ENCODE measurements at regions not wholly inside any gene's neighbourhood (a gene's known extent, or its start where the extent isn't known, plus 50 kb on each side); places are given as distances from the start of the nearest gene placed in this dataset.

DNA sequence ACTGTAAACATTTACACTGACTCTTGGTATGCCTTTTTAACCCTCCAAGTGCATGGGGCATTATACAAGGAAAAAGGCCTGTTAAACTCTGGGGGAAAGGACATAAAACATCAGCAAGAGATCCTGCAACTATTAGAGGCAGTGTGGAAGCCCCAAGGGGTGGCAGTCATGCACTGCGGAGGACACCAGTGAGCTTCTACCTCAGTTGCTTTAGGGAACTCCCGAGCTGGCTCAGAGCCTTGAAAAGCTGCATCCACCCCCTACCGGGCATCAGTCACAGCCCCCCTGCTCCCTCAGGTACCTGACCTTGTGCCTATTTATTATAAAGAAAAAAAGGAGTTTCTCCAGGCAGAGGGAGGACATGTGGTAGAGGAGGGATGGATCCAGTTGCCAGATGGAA is 695.6 kb upstream of the LMO3 start:
- FAIRE-seq (no peak), DNase-seq (ENCODE audit: low read depth in 1 of 2, low spot score in 1 of 2) (no peak), ATAC-seq (no peak)
- H3K4me3 ChIP-seq, result no peak overlapping the region
- ChIA-PET POLR2A (no interaction called here), CTCF (interaction anchor here (0.6 to 1.6 kb wide), 3 partner anchors 23 to 288 kb away, joined by 3 to 4 read pairs (median 4); no protein-coding TSS in a partner anchor)
- peaks cover 29% of the 10 kb centered on the region for H3K4me1 ChIP-seq
- H3K9me3 ChIP-seq, result peaks cover 9% of the 10 kb centered on the region; the same call in 2 of the 3 replicates
- WGBS (ENCODE audit: missing lambda C conversion rate), result 48% methylated on average over 3 of the region's 3 CpGs
- H3K4me2 ChIP-seq, result no peak overlapping the region
- H3K27ac ChIP-seq, result peak overlapping the region in 1 of 2 experiments; percentile 88; a peak in 2 of 6 replicates
- TF ChIP-seq HOXA7 (CRISPR knock-in tag; IDR thresholded peaks at IDR 0.05), result no peak
- TF ChIP-seq RAD21 (conservative IDR thresholded peaks at IDR 0.05 in 1 of 2, IDR thresholded peaks at IDR 0.05 in 1 of 2), result peak; percentile 38 to 41; a peak in 3 of 5 replicates

DNA sequence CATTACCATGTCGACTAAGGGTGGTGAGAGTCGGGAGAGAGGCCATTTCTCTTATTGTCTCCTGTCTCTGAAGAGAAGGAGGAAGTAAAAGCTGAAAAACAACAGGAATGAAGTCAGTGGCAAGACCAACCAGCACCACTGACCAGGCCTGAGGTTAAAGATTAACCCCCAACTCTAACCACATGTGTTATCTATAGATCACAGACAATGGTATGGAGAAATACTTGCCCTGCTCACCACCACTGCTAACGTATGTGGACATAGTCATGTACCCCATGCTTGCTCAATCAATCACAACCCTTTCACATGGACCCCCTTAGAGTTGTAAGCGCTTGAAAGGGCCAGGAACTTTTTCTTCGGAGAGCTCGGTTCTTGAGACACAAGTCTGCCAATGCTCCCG is 690.9 kb upstream of the LMO3 start:
- Histone ChIP-seq H3K9me3 (peaks cover 11% of the 10 kb centered on the region; the same call in 1 of the 3 replicates), H3K4me2 (no peak overlapping the region), H3K4me3 (no peak overlapping the region), H3K4me1 (0 out of 3 replicates have a peak, but pooled peaks cover 6% of the 10 kb centered on the region), H3K27ac (0 out of 6 replicates have a peak overlapping the region, but pooled peaks of 1 of the 2 experiments have one; percentile 9)
- DNase-seq (ENCODE audit: low read depth in 1 of 2, low spot score in 1 of 2), result no peak
- FAIRE-seq, result no peak
- TF ChIP-seq, protein P1, sequence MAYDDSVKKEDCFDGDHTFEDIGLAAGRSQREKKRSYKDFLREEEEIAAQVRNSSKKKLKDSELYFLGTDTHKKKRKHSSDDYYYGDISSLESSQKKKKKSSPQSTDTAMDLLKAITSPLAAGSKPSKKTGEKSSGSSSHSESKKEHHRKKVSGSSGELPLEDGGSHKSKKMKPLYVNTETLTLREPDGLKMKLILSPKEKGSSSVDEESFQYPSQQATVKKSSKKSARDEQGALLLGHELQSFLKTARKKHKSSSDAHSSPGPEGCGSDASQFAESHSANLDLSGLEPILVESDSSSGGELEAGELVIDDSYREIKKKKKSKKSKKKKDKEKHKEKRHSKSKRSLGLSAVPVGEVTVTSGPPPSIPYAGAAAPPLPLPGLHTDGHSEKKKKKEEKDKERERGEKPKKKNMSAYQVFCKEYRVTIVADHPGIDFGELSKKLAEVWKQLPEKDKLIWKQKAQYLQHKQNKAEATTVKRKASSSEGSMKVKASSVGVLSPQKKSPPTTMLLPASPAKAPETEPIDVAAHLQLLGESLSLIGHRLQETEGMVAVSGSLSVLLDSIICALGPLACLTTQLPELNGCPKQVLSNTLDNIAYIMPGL (CRISPR knock-in tag; IDR thresholded peaks at IDR 0.05; ENCODE audit: borderline replicate concordance), result no peak
- TF ChIP-seq HDAC2 (IDR thresholded peaks at IDR 0.05) (no peak), POLR2A (IDR thresholded peaks at IDR 0.05; ENCODE audit: low read length) (no peak), RFX5 (IDR thresholded peaks at IDR 0.05) (no peak), ZFP36 (IDR thresholded peaks at IDR 0.05; ENCODE audit: borderline replicate concordance, partially characterized antibody) (no peak), JUN (IDR thresholded peaks at IDR 0.05) (no peak), RCOR1 (IDR thresholded peaks at IDR 0.05; ENCODE audit: low read depth, low read length) (no peak), EHMT2 (IDR thresholded peaks at IDR 0.05; ENCODE audit: low read depth) (no peak), GATA3 (IDR thresholded peaks at IDR 0.05; ENCODE audit: borderline replicate concordance) (no peak), NFE2L2 (conservative IDR thresholded peaks at IDR 0.05; ENCODE audit: low read length) (no peak), MYC (IDR thresholded peaks at IDR 0.05; ENCODE audit: borderline replicate concordance, low read length) (no peak), CBX2 (IDR thresholded peaks at IDR 0.05; ENCODE audit: borderline replicate concordance, low read depth) (no peak), FOSB (CRISPR knock-in tag; IDR thresholded peaks at IDR 0.05) (no peak), ZNF302 (CRISPR knock-in tag; IDR thresholded peaks at IDR 0.05) (no peak), HOXB13 (CRISPR knock-in tag; IDR thresholded peaks at IDR 0.05; ENCODE audit: low read depth) (no peak), HOXA7 (CRISPR knock-in tag; IDR thresholded peaks at IDR 0.05) (no peak)
- TF ChIP-seq, protein P2, sequence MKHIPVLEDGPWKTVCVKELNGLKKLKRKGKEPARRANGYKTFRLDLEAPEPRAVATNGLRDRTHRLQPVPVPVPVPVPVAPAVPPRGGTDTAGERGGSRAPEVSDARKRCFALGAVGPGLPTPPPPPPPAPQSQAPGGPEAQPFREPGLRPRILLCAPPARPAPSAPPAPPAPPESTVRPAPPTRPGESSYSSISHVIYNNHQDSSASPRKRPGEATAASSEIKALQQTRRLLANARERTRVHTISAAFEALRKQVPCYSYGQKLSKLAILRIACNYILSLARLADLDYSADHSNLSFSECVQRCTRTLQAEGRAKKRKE (CRISPR knock-in tag; IDR thresholded peaks at IDR 0.05; ENCODE audit: low read depth), result no peak
- no peak for ATAC-seq
- WGBS (ENCODE audit: missing lambda C conversion rate), result 79% methylated on average over 7 of the region's 7 CpGs
- ChIA-PET POLR2A (no interaction called here), CTCF (no interaction called here)

DNA sequence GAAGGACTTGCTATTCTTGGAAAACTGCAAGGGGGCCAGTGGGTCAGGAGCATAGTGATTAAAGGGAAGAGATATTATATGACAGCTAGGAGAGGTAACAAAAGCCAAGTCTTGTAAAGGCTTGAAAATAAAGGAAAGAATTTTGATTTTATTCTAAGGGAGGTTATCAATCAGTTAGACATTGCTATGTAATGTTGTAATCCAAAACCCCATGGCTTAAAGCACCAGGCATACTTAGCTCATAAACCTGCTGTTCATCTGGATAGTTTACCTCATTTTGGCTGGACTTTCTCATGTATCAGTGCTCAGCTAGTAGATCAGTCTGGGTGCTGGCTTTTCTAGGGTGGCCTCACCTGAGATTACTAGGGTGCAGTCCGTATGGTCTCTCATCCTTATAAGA is 680.9 kb upstream of the LMO3 start:
- ChIA-PET CTCF (interaction anchor here (1.4 kb wide), 1 partner anchor 17 kb away, joined by 6 read pairs; no protein-coding TSS in a partner anchor), POLR2A (no interaction called here)
- FAIRE-seq (no peak), ATAC-seq (no peak), DNase-seq (ENCODE audit: low read depth in 1 of 2, low spot score in 1 of 2) (no peak)
- peaks cover 11% of the 10 kb centered on the region; the same call in 1 of the 3 replicates for H3K9me3 ChIP-seq
- H3K4me1 ChIP-seq, result peaks cover 11% of the 10 kb centered on the region; the same call in 2 of the 3 replicates
- 77% methylated on average over 1 of the region's 1 CpG for WGBS (ENCODE audit: missing lambda C conversion rate)
- H3K27ac ChIP-seq, result no peak overlapping the region
- TF ChIP-seq RCOR1 (IDR thresholded peaks at IDR 0.05; ENCODE audit: low read depth, low read length) (no peak), HOXB5 (CRISPR knock-in tag; IDR thresholded peaks at IDR 0.05) (no peak), CBX8 (IDR thresholded peaks at IDR 0.05) (no peak), CEBPB (IDR thresholded peaks at IDR 0.05) (no peak), GATA3 (IDR thresholded peaks at IDR 0.05; ENCODE audit: borderline replicate concordance) (no peak), FOXS1 (CRISPR knock-in tag; IDR thresholded peaks at IDR 0.05) (no peak), JUNB (IDR thresholded peaks at IDR 0.05) (no peak), ZSCAN20 (CRISPR knock-in tag; IDR thresholded peaks at IDR 0.05) (no peak)
- TF ChIP-seq, protein P2 (CRISPR knock-in tag; IDR thresholded peaks at IDR 0.05; ENCODE audit: low read depth), result no peak
- TF ChIP-seq, protein P3, sequence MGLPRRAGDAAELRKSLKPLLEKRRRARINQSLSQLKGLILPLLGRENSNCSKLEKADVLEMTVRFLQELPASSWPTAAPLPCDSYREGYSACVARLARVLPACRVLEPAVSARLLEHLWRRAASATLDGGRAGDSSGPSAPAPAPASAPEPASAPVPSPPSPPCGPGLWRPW (IDR thresholded peaks at IDR 0.05), result no peak
- TF ChIP-seq, protein P4, sequence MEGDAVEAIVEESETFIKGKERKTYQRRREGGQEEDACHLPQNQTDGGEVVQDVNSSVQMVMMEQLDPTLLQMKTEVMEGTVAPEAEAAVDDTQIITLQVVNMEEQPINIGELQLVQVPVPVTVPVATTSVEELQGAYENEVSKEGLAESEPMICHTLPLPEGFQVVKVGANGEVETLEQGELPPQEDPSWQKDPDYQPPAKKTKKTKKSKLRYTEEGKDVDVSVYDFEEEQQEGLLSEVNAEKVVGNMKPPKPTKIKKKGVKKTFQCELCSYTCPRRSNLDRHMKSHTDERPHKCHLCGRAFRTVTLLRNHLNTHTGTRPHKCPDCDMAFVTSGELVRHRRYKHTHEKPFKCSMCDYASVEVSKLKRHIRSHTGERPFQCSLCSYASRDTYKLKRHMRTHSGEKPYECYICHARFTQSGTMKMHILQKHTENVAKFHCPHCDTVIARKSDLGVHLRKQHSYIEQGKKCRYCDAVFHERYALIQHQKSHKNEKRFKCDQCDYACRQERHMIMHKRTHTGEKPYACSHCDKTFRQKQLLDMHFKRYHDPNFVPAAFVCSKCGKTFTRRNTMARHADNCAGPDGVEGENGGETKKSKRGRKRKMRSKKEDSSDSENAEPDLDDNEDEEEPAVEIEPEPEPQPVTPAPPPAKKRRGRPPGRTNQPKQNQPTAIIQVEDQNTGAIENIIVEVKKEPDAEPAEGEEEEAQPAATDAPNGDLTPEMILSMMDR (IDR thresholded peaks at IDR 0.05), result no peak
- TF ChIP-seq, protein P5, sequence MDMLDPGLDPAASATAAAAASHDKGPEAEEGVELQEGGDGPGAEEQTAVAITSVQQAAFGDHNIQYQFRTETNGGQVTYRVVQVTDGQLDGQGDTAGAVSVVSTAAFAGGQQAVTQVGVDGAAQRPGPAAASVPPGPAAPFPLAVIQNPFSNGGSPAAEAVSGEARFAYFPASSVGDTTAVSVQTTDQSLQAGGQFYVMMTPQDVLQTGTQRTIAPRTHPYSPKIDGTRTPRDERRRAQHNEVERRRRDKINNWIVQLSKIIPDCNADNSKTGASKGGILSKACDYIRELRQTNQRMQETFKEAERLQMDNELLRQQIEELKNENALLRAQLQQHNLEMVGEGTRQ (IDR thresholded peaks at IDR 0.05), result no peak
- H3K4me3 ChIP-seq, result no peak overlapping the region
- no peak overlapping the region for H3K4me2 ChIP-seq
